DOHH2 (cell line): ENCODE measurements at regions not wholly inside any gene's neighbourhood (a gene's known extent, or its start where the extent isn't known, plus 50 kb on each side); places are given as distances from the start of the nearest gene placed in this dataset.

Experiments used
- CTCF ChIP-seq: fragments of 200-600 bp; sonication (generic); IDR thresholded peaks from one replicate; pipeline ENCODE4 v1.5.1; 2014; ENCODE audit warnings: antibody characterized with exemption, mild to moderate bottlenecking, low read depth, low read length; ENCODE audit not compliant: poor library complexity, severe bottlenecking
- EZH2phosphoT487 ChIP-seq: fragments of 200-600 bp; sonication (generic); IDR thresholded peaks from 2 replicates; pipeline ENCODE4 v1.6.1; 2017; ENCODE audit warnings: borderline replicate concordance, mild to moderate bottlenecking, antibody characterized with exemption, low read length, moderate library complexity, mixed read lengths

- no peak for TF ChIP-seq CTCF
- TF ChIP-seq EZH2phosphoT487: no peak
These were observed 254.7 kb downstream of the RAD51AP2 start for GRCh38 chr2:17263570-17263968.
